GM23248 (cell line): ENCODE measurements at regions not wholly inside any gene's neighbourhood (a gene's known extent, or its start where the extent isn't known, plus 50 kb on each side); places are given as distances from the start of the nearest gene placed in this dataset.

Source experiments
- EZH2 ChIP-seq: fragments of 200-600 bp; sonication (generic); IDR thresholded peaks from 2 replicates; pipeline ENCODE4 v1.6.1; 2018; ENCODE audit warnings: antibody characterized with exemption, mild to moderate bottlenecking; ENCODE audit not compliant: insufficient read depth, poor library complexity, severe bottlenecking
- EZH2phosphoT487 ChIP-seq: fragments of 200-600 bp; sonication (generic); IDR thresholded peaks from 2 replicates; pipeline ENCODE4 v1.6.1; 2018; ENCODE audit warnings: antibody characterized with exemption, moderate library complexity, mild to moderate bottlenecking, low read depth; ENCODE audit not compliant: insufficient read depth

DNA sequence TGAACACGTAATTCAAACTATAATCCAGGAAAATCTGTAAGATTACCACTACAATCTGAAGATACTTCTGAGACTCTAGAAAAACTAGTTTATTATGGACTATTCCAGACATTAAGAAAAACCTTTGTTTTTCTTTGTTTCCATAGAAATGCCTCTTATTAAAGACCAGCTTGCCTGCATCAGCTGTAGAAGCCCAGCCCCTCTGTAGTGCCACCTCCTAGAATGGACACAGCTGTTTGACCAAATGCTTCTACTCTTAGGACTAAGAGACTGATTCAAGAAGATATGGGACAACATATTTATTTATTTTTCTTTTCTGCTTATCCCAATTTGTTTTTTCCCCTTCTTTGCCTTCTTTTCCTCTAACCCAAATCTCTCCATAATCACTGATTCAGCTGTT is 93.8 kb downstream of the CXCL12 start:
- TF ChIP-seq EZH2 (no peak), EZH2phosphoT487 (no peak)
